Neural cell (in vitro differentiated cells): ENCODE measurements at regions not wholly inside any gene's neighbourhood (a gene's known extent, or its start where the extent isn't known, plus 50 kb on each side); places are given as distances from the start of the nearest gene placed in this dataset.

Experiments
- H2AFZ ChIP-seq: fragments of 200-600, 300-800 bp; sonication (generic), shearing (Covaris generic); 2 replicates; pipeline ENCODE4 v1.6.0; 2014; ENCODE audit warnings: low read depth, mild to moderate bottlenecking, antibody characterized with exemption, low read length, moderate library complexity
- H3F3A ChIP-seq: fragments of 200-600 bp; shearing (Covaris generic); 2 replicates; pipeline ENCODE4 v1.6.1; 2016; ENCODE audit warnings: mild to moderate bottlenecking, moderate library complexity, mixed read lengths, antibody characterized with exemption, low read length; ENCODE audit not compliant: insufficient read depth, poor library complexity, severe bottlenecking
- H3K27ac ChIP-seq: fragments of 200-600, 300-800 bp; sonication (generic), shearing (Covaris generic); 2 replicates; pipeline ENCODE4 v1.5.1; 2014; ENCODE audit warnings: mild to moderate bottlenecking, low read length, moderate library complexity
- H3K27me3 ChIP-seq: fragments of 300-800, 200-600 bp; sonication (generic), shearing (Covaris generic); 2 replicates; pipeline ENCODE4 v1.6.0; 2014; ENCODE audit warnings: mild to moderate bottlenecking, low read depth, low read length, moderate library complexity; ENCODE audit not compliant: insufficient read depth
- H3K36me3 ChIP-seq: fragments of 300-800, 200-600 bp; sonication (generic), shearing (Covaris generic); 2 replicates; pipeline ENCODE4 v1.5.1; 2014; ENCODE audit warnings: mild to moderate bottlenecking, antibody characterized with exemption, low read length, moderate library complexity; ENCODE audit not compliant: insufficient read depth
- H3K4me2 ChIP-seq: fragments of 300-800, 200-600 bp; sonication (generic), shearing (Covaris generic); 2 replicates; pipeline ENCODE4 v1.6.0; 2014; ENCODE audit warnings: mild to moderate bottlenecking, low read length
- H3K4me3 ChIP-seq: fragments of 300-800, 200-600 bp; sonication (generic), shearing (Covaris generic); 2 replicates; pipeline ENCODE4 v1.5.1; 2014; ENCODE audit warnings: mild to moderate bottlenecking, low read length, moderate library complexity
- H3K79me2 ChIP-seq: fragments of 200-600 bp; shearing (Covaris generic); replicated peaks from 2 replicates; pipeline ENCODE4 v1.6.0; 2014; ENCODE audit warnings: mild to moderate bottlenecking, low read length, moderate library complexity; ENCODE audit not compliant: insufficient read depth
- H3K9ac ChIP-seq: fragments of 300-800, 200-600 bp; sonication (generic), shearing (Covaris generic); 2 replicates; pipeline ENCODE4 v1.6.1; 2016; ENCODE audit warnings: mild to moderate bottlenecking, low read length, mixed read lengths
- H3K9me2 ChIP-seq: fragments of 200-600 bp; shearing (Covaris generic); 2 replicates; pipeline ENCODE4 v1.6.1; 2016; ENCODE audit warnings: mild to moderate bottlenecking, low read length, mixed read lengths; ENCODE audit not compliant: insufficient read depth
- H3K9me3 ChIP-seq: fragments of 200-600, 300-800 bp; sonication (generic), shearing (Covaris generic); 2 replicates; pipeline ENCODE4 v1.6.1; 2016; ENCODE audit warnings: mild to moderate bottlenecking, mixed run types, low read length, moderate library complexity, mixed read lengths
- H4K20me1 ChIP-seq: fragments of 200-600 bp; shearing (Covaris generic); 2 replicates; pipeline ENCODE4 v1.6.1; 2016; ENCODE audit warnings: mild to moderate bottlenecking, mixed run types; ENCODE audit not compliant: insufficient read depth
- CTCF ChIP-seq: fragments of 450-650 bp; IDR thresholded peaks from 2 replicates; pipeline ENCODE4 v1.5.1; 2014; ENCODE audit warnings: antibody characterized with exemption, mild to moderate bottlenecking, moderate library complexity; ENCODE audit not compliant: poor library complexity, severe bottlenecking
- EP300 ChIP-seq: fragments of 450-650 bp; conservative IDR thresholded peaks from 2 replicates; pipeline ENCODE4 v1.6.1; 2014; ENCODE audit warnings: antibody characterized with exemption, mild to moderate bottlenecking, moderate library complexity; ENCODE audit not compliant: poor library complexity, severe bottlenecking
- EZH2 ChIP-seq: fragments of 200-600, 300-800 bp; shearing (Covaris generic), sonication (generic); IDR thresholded peaks from 2 replicates; pipeline ENCODE4 v1.6.1; 2014; ENCODE audit warnings: antibody characterized with exemption, low read length, borderline replicate concordance, mild to moderate bottlenecking; ENCODE audit not compliant: insufficient read depth, poor library complexity, severe bottlenecking
- MXI1 ChIP-seq: fragments of 450-650 bp; conservative IDR thresholded peaks from 2 replicates; pipeline ENCODE4 v1.6.1; 2014; ENCODE audit warnings: antibody characterized with exemption, mild to moderate bottlenecking; ENCODE audit not compliant: poor library complexity, severe bottlenecking
- POLR2AphosphoS5 ChIP-seq: IDR thresholded peaks from 2 replicates; pipeline ENCODE4 v1.6.1; 2012
- RAD21 ChIP-seq: fragments of 450-650 bp; conservative IDR thresholded peaks from 2 replicates; pipeline ENCODE4 v1.6.1; 2014; ENCODE audit warnings: antibody characterized with exemption, mild to moderate bottlenecking, moderate library complexity
- REST ChIP-seq: IDR thresholded peaks from 2 replicates; pipeline ENCODE4 v1.6.1; 2012; ENCODE audit warnings: borderline replicate concordance
- SMC3 ChIP-seq: fragments of 450-650 bp; conservative IDR thresholded peaks from 2 replicates; pipeline ENCODE4 v1.6.1; 2014; ENCODE audit warnings: antibody characterized with exemption, mild to moderate bottlenecking, moderate library complexity; ENCODE audit not compliant: poor library complexity
- TAF1 ChIP-seq: IDR thresholded peaks from 2 replicates; pipeline ENCODE4 v1.6.1; 2012; ENCODE audit warnings: low read depth

GRCh38 chr14:21734457-21735074 is 60.9 kb upstream of the OR4E1 start:
- H3K9me2 ChIP-seq, result no peaks in the 10 kb centered on the region
- no peak overlapping the region for H3K27ac ChIP-seq
- no peaks in the 10 kb centered on the region for H3K27me3 ChIP-seq
- no peaks in the 10 kb centered on the region for H3K9me3 ChIP-seq
- TF ChIP-seq REST (no peak), CTCF (peak; percentile 45)
- no peak overlapping the region for H3K4me3 ChIP-seq
- no peaks in the 10 kb centered on the region for H4K20me1 ChIP-seq
- H2AFZ ChIP-seq, result no peak overlapping the region
- H3F3A ChIP-seq, result no peaks in the 10 kb centered on the region
- no peak overlapping the region for H3K4me2 ChIP-seq
- H3K36me3 ChIP-seq, result no peaks in the 10 kb centered on the region
- H3K9ac ChIP-seq, result no peak overlapping the region
- no peaks in the 10 kb centered on the region for H3K79me2 ChIP-seq

- Histone ChIP-seq H3K9ac (no peak overlapping the region), H3K79me2 (no peaks in the 10 kb centered on the region), H3K4me2 (no peak overlapping the region), H3K27me3 (no peaks in the 10 kb centered on the region), H3K9me2 (no peaks in the 10 kb centered on the region), H3K9me3 (no peaks in the 10 kb centered on the region), H4K20me1 (no peaks in the 10 kb centered on the region), H3K27ac (no peak overlapping the region), H3K36me3 (no peaks in the 10 kb centered on the region), H3F3A (no peaks in the 10 kb centered on the region), H3K4me3 (no peak overlapping the region), H2AFZ (no peak overlapping the region)
- TF ChIP-seq CTCF (no peak), TAF1 (no peak), REST (no peak), MXI1 (no peak), RAD21 (no peak), POLR2AphosphoS5 (no peak), EZH2 (no peak), EP300 (no peak), SMC3 (no peak)
Measured at GRCh38 chr14:21729703-21730233, 56.1 kb upstream of the OR4E1 start.
